Dedifferentiated amniotic fluid mesenchymal stem cell (primary cell): ENCODE measurements at regions not wholly inside any gene's neighbourhood (a gene's known extent, or its start where the extent isn't known, plus 50 kb on each side); places are given as distances from the start of the nearest gene placed in this dataset.

Source experiments
- DNase-seq: peaks from one replicate; pipeline ENCODE4 v3.0.0-alpha.2; 2016; ENCODE audit errors: extremely low spot score

- DNase-seq, result no peak
These were observed 123.3 kb upstream of the B3GAT1 start for GRCh38 chr11:134535029-134536025.

DNA sequence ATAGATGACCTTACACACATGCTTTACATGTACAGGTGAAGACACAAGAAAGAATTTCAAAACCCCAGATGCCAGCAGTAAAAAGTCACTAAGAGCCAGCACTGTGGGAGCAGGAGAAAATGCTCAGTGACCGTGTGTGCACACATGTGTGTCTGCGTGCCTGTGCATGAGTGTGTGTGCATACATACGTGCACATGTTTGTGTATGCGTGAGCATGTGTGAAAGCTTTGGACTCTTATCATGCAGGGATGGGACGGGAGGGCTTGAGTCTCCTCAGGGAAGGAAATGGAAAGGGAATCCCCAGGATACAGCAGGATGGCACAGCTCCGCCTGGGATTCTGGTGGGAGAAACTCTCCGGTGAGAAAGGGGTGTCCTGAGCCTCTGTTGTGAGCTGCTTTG is 121.5 kb upstream of the B3GAT1 start:
- DNase-seq, result no peak

DNA sequence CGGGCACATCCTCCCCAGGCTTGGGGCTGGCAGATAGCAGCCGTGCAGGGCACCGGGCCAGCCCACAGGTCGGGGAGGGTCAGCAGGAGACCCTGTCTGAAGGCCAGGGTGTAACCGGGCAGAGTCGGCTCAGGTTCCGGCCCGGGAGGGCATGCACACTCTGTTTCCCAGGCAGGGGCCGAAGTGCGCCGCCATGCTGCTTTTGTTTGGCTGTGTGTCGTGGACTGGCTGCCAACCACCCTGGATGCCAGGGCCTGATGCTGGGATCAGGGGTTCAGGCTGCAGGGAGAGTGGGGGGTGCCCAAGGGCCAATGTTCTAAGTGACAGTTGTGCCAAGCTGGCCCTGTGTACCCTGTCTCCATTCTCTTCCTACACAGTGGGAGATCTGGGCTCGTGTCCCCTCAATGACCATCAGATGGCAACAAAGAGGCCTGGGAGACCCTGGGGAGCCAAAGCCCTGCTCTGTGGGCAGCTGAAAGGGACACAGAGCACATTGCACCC is 120.9 kb upstream of the B3GAT1 start:
- no peak for DNase-seq

- DNase-seq, result no peak
These were observed 120.3 kb upstream of the B3GAT1 start for GRCh38 chr11:134532131-134532920.

DNA sequence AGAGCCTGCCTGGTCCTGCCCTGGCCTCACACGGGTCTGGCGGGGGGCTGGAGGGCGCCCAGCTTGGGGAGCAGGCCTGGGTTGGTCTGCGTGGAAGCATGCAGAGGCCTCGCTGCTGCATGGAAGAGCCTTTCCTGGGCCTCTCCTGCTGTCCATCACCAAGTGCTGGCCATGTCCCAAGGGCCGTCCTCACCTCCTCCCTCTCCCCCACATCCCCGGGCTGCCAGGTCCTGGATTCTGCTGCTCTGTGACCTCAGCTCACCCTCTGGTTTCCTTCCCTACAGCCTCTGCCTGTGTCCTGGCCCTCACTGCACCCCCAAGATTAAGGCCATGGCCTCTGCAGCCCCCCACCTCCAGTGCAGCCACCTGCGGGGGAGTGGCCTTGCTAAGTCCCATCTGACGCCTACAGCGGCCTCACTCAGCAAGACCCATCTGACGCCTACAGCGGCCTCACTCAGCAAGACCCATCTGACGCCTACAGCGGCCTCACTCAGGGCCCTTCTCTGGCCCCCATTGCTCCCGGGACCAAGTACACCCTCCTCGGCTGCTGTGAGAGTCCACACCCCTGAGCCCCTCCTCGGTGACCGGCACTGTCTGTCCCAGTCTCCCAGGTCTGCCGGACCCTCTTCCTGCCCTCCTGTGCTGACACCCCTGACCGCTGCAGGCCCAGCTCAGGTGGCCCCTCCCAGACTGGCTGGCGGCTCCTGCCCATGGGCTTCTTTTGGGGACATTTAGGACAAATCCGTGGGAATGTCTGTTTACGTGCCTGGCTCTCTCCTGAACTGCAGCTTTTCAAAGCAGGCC is 119.5 kb upstream of the B3GAT1 start:
- no peak for DNase-seq

DNA sequence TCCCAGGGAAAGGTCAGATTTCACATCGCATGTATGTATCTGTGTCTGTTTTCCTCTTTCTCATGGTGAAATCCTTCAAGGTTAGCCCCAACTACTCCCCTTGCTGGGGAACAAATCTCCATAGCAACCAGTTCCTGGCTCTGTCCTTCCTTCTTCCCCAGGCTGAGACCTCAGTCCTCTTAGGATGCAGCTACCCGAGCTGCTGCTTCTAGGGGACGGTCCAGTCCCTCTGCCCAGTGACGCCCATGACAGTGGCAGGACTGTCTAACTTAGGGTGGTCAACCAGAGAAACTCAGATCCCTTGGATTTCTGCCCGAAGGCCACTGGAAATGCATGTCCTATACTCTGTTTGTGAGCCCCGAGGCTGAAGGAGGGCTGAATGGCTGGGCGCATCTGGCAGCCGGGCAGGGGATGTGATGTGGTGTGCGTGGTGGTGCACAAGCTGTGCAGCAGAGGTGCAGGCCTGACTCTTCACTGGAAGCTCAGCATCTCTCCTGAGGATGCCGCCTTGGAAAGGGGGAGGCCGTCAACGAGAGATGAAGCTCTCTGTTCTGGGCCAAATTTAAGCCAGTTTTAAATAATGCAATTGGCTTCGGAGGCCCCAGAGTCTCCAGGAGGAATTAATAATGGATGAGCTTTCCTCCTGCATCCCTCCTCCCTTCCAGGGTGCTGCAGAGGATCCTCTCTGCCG is 118.7 kb upstream of the B3GAT1 start:
- DNase-seq, result no peak

DNA sequence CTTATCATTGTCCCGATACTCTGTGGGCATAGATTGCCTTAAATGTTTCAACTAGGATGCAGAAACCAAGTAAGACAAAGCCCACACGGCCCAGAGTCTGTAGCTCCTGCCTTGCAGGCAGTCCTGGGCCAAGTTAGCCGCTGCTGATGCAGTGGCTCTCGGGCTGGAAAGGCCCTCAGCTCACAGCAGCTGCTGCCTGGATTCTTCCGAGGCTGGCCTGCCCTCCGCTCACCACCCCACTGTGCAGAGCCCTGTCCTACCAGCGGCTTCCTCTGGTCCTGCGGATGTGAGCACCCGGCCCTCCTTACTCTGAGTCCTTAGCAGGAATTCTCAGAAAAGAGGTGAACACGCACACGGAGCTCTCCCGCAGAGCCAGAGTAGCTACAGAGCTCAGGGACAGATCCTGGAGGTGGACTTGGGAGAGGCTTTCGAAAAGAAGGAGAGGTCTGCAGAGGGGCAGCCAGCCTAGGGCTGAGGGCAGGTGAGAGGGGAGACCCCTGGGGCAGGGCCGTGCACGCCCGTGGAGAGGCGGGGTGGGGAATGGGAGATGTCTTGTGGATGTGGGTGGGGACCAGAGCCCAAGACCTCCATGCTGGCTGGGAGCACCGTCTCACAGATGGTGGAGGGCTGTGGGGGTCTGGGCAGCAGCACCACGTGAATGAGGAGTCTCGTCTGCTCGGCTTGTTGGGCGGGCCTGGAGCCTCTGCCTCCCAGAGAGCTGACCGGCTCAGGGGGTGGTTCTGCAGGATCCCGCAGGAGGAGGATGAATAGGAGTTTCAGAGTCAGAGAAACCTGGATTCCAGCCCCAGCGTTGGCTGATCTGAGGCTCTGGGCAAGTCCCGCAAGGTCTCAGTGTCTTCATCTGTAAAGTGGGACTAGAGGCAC is 117.4 kb upstream of the B3GAT1 start:
- DNase-seq, result no peak

DNA sequence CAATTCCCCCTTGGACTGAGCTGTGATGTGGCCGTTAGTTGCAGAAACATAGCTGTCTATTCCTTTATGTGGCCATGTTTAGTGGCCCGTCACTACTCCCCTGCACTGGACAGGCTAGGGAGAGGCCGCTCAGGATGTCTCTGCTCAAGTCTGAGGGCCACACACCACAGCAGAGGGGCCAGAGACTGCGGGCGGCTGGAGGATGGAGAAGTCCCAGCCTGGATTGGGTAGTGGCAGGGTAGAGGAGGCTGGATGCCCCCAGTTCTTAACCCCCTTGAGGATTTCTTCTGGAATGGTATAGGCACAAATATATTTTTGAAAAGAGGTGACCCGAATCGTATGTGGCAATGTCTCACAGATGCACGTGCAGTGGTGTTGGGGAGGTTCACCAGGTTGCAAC is 116.4 kb upstream of the B3GAT1 start:
- no peak for DNase-seq

DNA sequence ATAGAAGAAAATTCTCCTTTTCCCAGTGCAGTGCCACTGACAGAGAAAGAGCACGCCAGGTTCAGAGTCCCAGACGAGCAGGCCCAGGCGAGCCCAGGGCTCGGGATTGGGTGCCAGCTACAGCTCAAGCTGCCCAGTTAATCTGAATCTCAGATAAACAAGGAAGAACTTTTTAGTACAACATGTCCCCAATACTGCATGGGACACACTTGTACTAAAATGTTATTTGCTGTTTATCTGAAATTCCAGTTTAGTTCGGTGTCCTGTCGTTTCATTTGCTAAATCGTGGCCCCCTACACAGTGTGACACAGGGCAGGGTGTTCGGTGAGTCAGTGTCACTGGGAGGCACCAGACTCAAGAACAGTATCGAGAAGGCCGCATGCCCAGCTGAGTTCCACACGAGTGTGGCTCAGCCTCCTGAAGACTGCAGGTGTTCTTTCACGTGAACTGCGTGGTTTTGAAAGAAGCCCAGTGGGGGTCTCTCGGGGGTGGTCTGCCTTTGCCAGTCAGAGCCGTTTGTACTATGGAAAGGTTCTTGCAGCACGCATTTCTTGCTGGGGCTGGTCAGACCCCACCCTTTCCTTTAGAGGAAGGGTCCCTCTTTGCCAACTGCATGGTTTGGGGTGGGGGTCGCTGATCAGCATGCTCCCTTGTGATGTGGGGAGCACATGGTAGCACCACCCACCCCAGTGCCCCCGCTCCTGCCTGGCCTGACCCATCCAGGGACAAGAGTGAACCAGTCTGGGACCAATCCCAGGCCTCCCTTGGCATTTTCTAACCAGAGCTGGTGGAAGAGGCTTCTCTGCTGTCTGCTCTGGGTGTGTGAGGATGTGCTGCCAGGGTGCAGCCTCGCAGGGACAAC is 115.6 kb upstream of the B3GAT1 start:
- no peak for DNase-seq

DNA sequence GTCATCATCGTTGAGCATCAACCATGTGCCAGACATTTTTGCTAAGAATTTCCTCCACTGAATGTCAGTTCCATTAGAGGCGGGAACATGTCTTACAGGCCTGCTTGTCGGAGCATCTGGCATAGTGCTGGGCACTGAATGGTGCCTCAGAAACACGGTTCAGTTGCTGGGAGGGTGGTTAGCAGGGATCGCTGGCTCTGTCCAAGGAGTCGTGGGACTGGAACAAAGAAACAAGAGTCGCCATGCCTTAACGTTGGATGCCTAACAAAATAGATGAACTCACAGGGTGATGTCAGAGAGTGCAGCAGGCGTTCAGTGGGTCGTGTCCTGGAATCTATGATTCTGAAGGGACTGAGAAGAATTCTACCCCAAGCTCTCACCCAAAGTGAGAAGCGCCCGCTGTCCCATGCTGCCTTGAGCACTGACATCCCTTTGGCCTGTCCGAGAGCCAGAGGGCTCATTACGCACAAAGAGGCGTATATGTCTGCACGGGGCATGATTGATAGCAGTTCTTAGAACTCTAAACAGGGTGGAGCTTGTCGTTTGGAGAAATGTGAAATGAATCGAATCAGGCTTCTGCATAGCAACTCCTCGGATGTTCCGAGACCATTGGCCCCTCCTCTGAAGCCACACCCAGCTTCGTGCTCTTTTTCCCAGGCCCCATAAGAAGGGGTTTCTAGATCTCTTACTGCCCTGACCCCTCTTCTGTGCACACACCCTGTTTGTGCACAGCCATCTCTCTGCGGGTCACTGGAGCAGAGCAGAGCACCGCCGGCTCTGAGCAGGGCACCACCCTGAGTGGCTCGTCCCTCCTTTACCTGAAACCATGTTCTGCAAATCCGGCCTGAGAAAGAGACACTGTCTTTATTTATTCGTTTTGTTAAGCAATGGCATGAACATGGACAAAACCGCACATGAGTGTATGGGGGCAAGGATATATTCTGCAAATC is 113.1 kb upstream of the B3GAT1 start:
- DNase-seq, result no peak

DNA sequence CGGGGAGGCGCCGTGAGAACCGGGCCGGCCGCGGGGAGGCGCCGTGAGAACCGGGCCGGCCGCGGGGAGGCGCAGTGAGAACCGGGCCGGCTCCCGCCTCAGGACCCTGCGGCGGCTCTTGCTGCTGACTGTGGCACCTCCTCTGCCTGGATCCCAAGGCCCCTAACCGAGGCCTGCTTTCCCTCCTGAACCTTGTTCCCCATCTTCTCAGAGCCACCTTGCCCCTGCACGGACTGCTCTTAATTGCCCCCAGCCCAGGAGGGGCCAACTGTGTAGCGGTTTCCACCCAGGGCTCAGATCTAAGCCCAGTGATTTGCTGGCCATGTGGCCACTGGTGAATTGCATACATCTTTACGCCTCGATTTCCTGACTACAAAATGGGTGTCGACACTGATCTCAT is 112.2 kb upstream of the B3GAT1 start:
- DNase-seq, result no peak

DNA sequence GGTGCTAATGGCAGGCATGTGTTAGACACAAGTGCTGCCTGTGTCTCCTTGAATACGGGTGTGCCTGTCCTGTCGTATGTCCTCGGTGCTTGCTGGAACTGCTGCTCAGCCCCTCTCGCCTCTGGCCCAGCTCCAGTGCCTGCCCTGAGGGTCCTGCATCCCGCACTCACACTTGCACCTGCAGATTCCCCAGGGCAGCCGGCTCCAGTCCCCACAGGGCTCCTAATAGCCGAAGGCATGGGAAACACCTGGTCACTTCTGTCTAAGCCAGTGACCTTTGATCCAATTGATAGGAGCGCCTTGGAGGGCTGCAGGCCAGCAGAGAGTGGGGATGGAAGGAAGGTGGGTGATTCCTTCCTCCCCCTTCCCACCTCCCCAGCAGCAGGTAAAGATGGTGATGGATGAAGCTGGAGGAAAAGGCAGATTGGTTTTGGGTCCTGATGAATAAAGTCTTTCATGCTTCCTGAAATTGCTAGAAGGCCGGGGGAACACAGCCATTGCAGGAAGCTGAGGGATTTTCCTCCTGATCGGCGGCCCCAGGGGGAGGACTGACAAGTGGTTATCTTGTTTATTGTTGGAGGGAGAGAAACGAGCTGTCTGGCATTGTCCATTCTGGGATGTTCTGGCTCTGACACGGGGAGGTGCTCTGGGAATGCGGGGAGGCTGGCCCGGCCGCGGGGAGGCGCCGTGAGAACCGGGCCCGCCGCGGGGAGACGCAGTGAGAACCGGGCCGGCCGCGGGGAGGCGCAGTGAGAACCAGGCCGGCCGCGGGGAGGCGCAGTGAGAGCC is 110.9 kb upstream of the B3GAT1 start:
- no peak for DNase-seq

- no peak for DNase-seq
These were observed 109.6 kb upstream of the B3GAT1 start for GRCh38 chr11:134521452-134522289.

- no peak for DNase-seq
These were observed 109.0 kb upstream of the B3GAT1 start for GRCh38 chr11:134521001-134521400.

GRCh38 chr11:134519788-134520187 is 107.7 kb upstream of the B3GAT1 start:
- no peak for DNase-seq

DNA sequence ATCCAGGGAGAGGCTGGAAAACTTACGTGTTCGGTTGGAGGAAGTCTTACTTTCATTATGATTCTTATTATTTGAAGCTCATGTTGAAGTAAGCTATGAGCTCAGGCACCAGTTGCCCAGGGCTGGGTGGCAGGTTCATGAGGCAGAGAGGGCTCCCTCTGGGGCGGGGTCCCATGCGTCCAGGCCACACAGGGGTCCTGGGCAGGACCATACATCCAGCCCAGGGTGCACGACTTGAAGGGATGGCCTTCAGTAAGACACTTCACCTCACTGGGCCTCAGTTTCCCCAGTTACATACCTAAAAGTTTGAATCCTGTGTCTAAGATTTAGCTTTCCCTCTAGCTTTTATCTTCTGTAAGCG is 107.3 kb upstream of the B3GAT1 start:
- no peak for DNase-seq
